HCT116 (cell line): ENCODE measurements at regions not wholly inside any gene's neighbourhood (a gene's known extent, or its start where the extent isn't known, plus 50 kb on each side); places are given as distances from the start of the nearest gene placed in this dataset.

Experiments used
- ATAC-seq: fragments of 200-7000 bp; cut with Tn5 transposase; 2 replicates; pipeline ENCODE4 v1.9.1; 2020; ENCODE audit warnings: mild to moderate bottlenecking, moderate library complexity
- BruUV-seq: library from RNA; stranded (reverse); fragments of 400-500 nt; replicated peaks from 2 replicates; lab custom pipeline; 2021; lab: Mats Ljungman, UMichigan
- CTCF ChIA-PET: fragments of 300-600 bp; sonication (Branson Sonifier 250); formaldehyde crosslinking; loops from one replicate; lab custom pipeline; 2021; ENCODE audit warnings: antibody characterized with exemption; lab: Charles Lee
- POLR2A ChIA-PET: fragments of 300-600, 350-600 bp; sonication (Branson Sonifier 250); formaldehyde crosslinking; loops from one replicate; lab custom pipeline; 2021; ENCODE audit warnings: antibody characterized with exemption; lab: Charles Lee
- RAD21 ChIA-PET, 2 experiments: fragments of 300-600 bp; sonication (Branson Sonifier 250); formaldehyde crosslinking; loops; one replicate each; lab custom pipeline; 2023; ENCODE audit warnings: low total read pairs in 2 of 2; ENCODE audit not compliant: uncharacterized antibody in 2 of 2, unreplicated experiment in 2 of 2, low non-redundant PET in 1 of 2; lab: Charles Lee
- DNase-seq: peaks from one replicate; pipeline ENCODE4 v3.0.0-alpha.2; 2010; ENCODE audit warnings: low read depth, low spot score
- H2AFZ ChIP-seq: fragments of 200-600 bp; shearing (Covaris generic), sonication (generic); 2 replicates; pipeline ENCODE4 v1.6.1; 2017; ENCODE audit warnings: low read depth, mixed run types, mixed read lengths, antibody characterized with exemption, low read length; ENCODE audit not compliant: poor library complexity, severe bottlenecking
- H3K27ac ChIP-seq: 2 replicates; pipeline ENCODE4 v1.5.1; 2012; ENCODE audit warnings: low read depth, low read length
- H3K27me3 ChIP-seq: fragments of 200-600 bp; sonication (generic); 2 replicates; pipeline ENCODE4 v1.6.1; 2016; ENCODE audit warnings: mixed run types, low read length, mixed read lengths; ENCODE audit not compliant: insufficient read depth
- H3K36me3 ChIP-seq, 2 experiments: fragments of 200-500 bp in 1 of 2; fragments of 200-600 bp in 1 of 2; sonication (Bioruptor generic) in 1 of 2; sonication (generic) in 1 of 2; 2 replicates each; pipeline versions ENCODE4 v1.5.1 to v1.6.1; 2014 to 2016; ENCODE audit warnings: low read length in 2 of 2, inconsistent platforms in 1 of 2, mixed read lengths in 1 of 2, mixed run types in 1 of 2; ENCODE audit not compliant: insufficient read depth in 2 of 2, control insufficient read depth in 1 of 2
- H3K4me1 ChIP-seq, 2 experiments: fragments of 200-600 bp in 1 of 2; sonication (generic) in 1 of 2; 2 replicates each; pipeline versions ENCODE4 v1.5.1 to v1.6.1; 2012 to 2017; ENCODE audit warnings: low read length in 2 of 2, inconsistent platforms in 1 of 2, mild to moderate bottlenecking in 1 of 2, mixed read lengths in 1 of 2, mixed run types in 1 of 2, moderate library complexity in 1 of 2; ENCODE audit not compliant: insufficient read depth in 2 of 2, control insufficient read depth in 1 of 2
- H3K4me2 ChIP-seq: fragments of 200-600 bp; sonication (generic); 2 replicates; pipeline ENCODE4 v1.6.1; 2017; ENCODE audit warnings: mixed run types, low read length, mixed read lengths
- H3K4me3 ChIP-seq, 2 experiments: fragments of 200-600 bp in 1 of 2; sonication (generic) in 1 of 2; replicated peaks in 1 of 2; 2 replicates each; pipeline ENCODE4 v1.5.1; 2011 to 2016; ENCODE audit warnings: low read length in 2 of 2, control low read depth in 1 of 2, low read depth in 1 of 2, mild to moderate bottlenecking in 1 of 2, mixed read lengths in 1 of 2, mixed run types in 1 of 2
- H3K79me2 ChIP-seq: fragments of 200-600 bp; sonication (generic); 2 replicates; pipeline ENCODE4 v1.6.1; 2017; ENCODE audit warnings: mild to moderate bottlenecking, mixed run types, low read length, moderate library complexity, mixed read lengths; ENCODE audit not compliant: insufficient read depth
- H3K9ac ChIP-seq: fragments of 200-600 bp; sonication (generic); 2 replicates; pipeline ENCODE4 v1.6.1; 2016; ENCODE audit warnings: low read length, mixed read lengths
- H3K9me2 ChIP-seq: fragments of 200-600 bp; sonication (generic), shearing (Covaris generic); 2 replicates; pipeline ENCODE4 v1.6.1; 2017; ENCODE audit warnings: mixed run types, mild to moderate bottlenecking, moderate library complexity; ENCODE audit not compliant: insufficient read depth
- H3K9me3 ChIP-seq, 2 experiments: fragments of 200-500 bp in 1 of 2; fragments of 200-600 bp in 1 of 2; sonication (Bioruptor generic) in 1 of 2; sonication (generic) in 1 of 2; 2 replicates each; pipeline ENCODE4 v1.6.1; 2014 to 2017; ENCODE audit warnings: low read length in 2 of 2, mixed read lengths in 2 of 2, inconsistent platforms in 1 of 2, low read depth in 1 of 2, mild to moderate bottlenecking in 1 of 2, mixed run types in 1 of 2, moderate library complexity in 1 of 2; ENCODE audit not compliant: control insufficient read depth in 1 of 2, insufficient read depth in 1 of 2
- H4K20me1 ChIP-seq: fragments of 200-600 bp; sonication (generic), shearing (Covaris generic); 2 replicates; pipeline ENCODE4 v1.6.1; 2017; ENCODE audit warnings: mixed run types, mild to moderate bottlenecking, moderate library complexity; ENCODE audit not compliant: insufficient read depth
- CEBPB ChIP-seq: IDR thresholded peaks from 2 replicates; pipeline ENCODE4 v1.6.1; 2012; ENCODE audit warnings: low read depth
- EZH2 ChIP-seq: fragments of 200-600 bp; sonication (generic); IDR thresholded peaks from 2 replicates; pipeline ENCODE4 v1.6.1; 2017; ENCODE audit warnings: antibody characterized with exemption, mixed run types
- EZH2phosphoT487 ChIP-seq: fragments of 200-600 bp; IDR thresholded peaks from 2 replicates; pipeline ENCODE4 v1.6.1; 2018; ENCODE audit warnings: antibody characterized with exemption, borderline replicate concordance
- FOSL1 ChIP-seq: IDR thresholded peaks from 2 replicates; pipeline ENCODE4 v1.6.1; 2012; ENCODE audit warnings: low read depth
- POLR2A ChIP-seq: IDR thresholded peaks from 2 replicates; pipeline ENCODE4 v1.7.0; 2011; ENCODE audit warnings: borderline replicate concordance; ENCODE audit not compliant: insufficient read depth, insufficient read length; ENCODE audit errors: extremely low read depth
- RAD21 ChIP-seq: IDR thresholded peaks from 2 replicates; pipeline ENCODE4 v1.6.1; 2012; ENCODE audit warnings: low read depth, mild to moderate bottlenecking
- SP1 ChIP-seq: IDR thresholded peaks from 2 replicates; pipeline ENCODE4 v1.6.1; 2012; ENCODE audit warnings: low read depth
- TCF7L2 ChIP-seq: IDR thresholded peaks from 2 replicates; pipeline ENCODE4 v1.7.0; 2011; ENCODE audit warnings: borderline replicate concordance, inconsistent platforms; ENCODE audit not compliant: insufficient read depth, insufficient read length; ENCODE audit errors: extremely low read depth
- ZNF274 ChIP-seq: fragments of 200-500 bp; sonication (Bioruptor generic); IDR thresholded peaks from 2 replicates; pipeline ENCODE4 v1.6.1; 2014; ENCODE audit warnings: mild to moderate bottlenecking, low read depth, low read length, inconsistent platforms
- intact Hi-C: fragments of 100-400 bp; cut with micrococcal nuclease; formaldehyde crosslinking; loops from 2 replicates; pipeline ENCODE4 v1.10.0; 2022
- TF ChIP-seq, protein P1 (sequence below): IDR thresholded peaks from 2 replicates; pipeline ENCODE4 v1.6.1; 2012
- TF ChIP-seq, protein P2 (sequence below): IDR thresholded peaks from 2 replicates; pipeline ENCODE4 v1.6.1; 2011; ENCODE audit warnings: mild to moderate bottlenecking, low read length, moderate library complexity; ENCODE audit not compliant: insufficient replicate concordance; ENCODE audit errors: extremely low read depth
- TF ChIP-seq, protein P3 (sequence below): IDR thresholded peaks from 2 replicates; pipeline ENCODE4 v1.6.1; 2012; ENCODE audit warnings: low read depth

DNA sequence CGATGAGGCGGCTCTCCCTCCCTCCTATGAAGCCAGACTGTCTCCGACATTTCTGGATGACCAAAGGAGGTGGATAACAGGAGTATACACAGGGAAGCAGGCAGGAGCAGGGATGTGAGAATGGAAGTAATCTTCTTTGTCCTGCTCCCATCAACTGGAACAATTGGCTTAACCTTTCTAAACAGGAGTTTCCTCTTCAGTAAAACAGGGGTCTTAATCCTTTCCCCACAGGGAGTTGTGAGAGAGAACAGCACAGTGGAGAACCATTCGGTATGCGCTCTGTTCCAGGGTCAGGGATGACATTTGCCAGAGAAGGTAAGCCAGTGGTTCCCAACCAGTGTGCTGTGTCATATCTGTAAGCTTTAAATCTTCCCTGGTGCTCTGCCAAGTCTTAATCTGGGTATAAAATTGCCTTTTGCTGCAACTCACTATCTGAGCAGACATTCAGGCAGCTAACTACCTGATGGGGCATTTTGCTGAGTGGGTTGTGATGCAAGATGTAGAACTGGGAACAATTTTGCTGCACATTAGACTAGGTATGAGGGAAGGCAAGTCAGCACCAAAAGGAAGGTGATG is 294.8 kb upstream of the KIF2A start:
- H3K27ac ChIP-seq, result no peak overlapping the region
- RAD21 ChIA-PET, result no interaction called here
- intact Hi-C loops, result no loop called here
- no peaks in the 10 kb centered on the region for H3K9me3 ChIP-seq
- H3K36me3 ChIP-seq, result no peaks in the 10 kb centered on the region
- H3K27me3 ChIP-seq, result peaks cover 82% of the 10 kb centered on the region
- no peaks in the 10 kb centered on the region for H3K4me1 ChIP-seq
- CTCF ChIA-PET, result no interaction called here
- no peak overlapping the region for H3K4me3 ChIP-seq
- POLR2A ChIA-PET, result no interaction called here
- H3K79me2 ChIP-seq, result no peaks in the 10 kb centered on the region
- no peak overlapping the region for H3K9ac ChIP-seq
- no peak for ATAC-seq
- H3K9me2 ChIP-seq, result no peaks in the 10 kb centered on the region
- TF ChIP-seq, protein P1, sequence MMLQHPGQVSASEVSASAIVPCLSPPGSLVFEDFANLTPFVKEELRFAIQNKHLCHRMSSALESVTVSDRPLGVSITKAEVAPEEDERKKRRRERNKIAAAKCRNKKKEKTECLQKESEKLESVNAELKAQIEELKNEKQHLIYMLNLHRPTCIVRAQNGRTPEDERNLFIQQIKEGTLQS, result no peak
- no peak for TF ChIP-seq POLR2A
- no peak for TF ChIP-seq TCF7L2
- TF ChIP-seq RAD21, result no peak
- no peak for TF ChIP-seq ZNF274
- TF ChIP-seq, all 23 proteins: peak for 0
- H4K20me1 ChIP-seq, result no peaks in the 10 kb centered on the region
- no peak overlapping the region for H2AFZ ChIP-seq
- no peak for DNase-seq
- BruUV-seq, result no TSS peak
- H3K4me2 ChIP-seq, result no peak overlapping the region

DNA sequence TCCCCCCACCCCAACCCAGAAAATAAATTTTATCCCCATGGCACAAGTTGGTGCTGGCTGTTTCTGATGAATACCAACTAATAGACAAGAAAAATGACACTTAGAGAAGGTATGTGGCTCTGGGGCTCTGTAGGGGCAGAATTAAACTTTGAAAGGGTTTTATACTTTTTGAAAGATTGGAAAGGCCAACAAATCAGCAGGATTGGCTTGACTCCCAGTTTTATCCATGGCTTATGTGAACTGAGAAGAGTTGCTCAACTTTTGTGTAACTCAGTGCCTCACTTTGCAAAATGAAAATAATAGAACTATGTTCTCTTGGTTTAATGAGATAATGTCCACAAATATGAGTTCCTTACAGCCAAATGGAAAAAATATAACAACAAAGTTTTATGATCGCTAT is 288.9 kb upstream of the KIF2A start:
- no peak overlapping the region for H2AFZ ChIP-seq
- H4K20me1 ChIP-seq, result no peaks in the 10 kb centered on the region
- ChIA-PET CTCF (no interaction called here), POLR2A (no interaction called here), RAD21 (no interaction called here)
- H3K9me3 ChIP-seq, result no peaks in the 10 kb centered on the region
- intact Hi-C loops, result no loop called here
- TF ChIP-seq SP1 (no peak), CEBPB (no peak), FOSL1 (no peak), EZH2 (no peak), TCF7L2 (no peak), RAD21 (no peak), EZH2phosphoT487 (no peak)
- TF ChIP-seq, protein P2, sequence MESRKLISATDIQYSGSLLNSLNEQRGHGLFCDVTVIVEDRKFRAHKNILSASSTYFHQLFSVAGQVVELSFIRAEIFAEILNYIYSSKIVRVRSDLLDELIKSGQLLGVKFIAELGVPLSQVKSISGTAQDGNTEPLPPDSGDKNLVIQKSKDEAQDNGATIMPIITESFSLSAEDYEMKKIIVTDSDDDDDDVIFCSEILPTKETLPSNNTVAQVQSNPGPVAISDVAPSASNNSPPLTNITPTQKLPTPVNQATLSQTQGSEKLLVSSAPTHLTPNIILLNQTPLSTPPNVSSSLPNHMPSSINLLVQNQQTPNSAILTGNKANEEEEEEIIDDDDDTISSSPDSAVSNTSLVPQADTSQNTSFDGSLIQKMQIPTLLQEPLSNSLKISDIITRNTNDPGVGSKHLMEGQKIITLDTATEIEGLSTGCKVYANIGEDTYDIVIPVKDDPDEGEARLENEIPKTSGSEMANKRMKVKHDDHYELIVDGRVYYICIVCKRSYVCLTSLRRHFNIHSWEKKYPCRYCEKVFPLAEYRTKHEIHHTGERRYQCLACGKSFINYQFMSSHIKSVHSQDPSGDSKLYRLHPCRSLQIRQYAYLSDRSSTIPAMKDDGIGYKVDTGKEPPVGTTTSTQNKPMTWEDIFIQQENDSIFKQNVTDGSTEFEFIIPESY, result no peak
- TF ChIP-seq, protein P1, result no peak
- TF ChIP-seq, protein P3, sequence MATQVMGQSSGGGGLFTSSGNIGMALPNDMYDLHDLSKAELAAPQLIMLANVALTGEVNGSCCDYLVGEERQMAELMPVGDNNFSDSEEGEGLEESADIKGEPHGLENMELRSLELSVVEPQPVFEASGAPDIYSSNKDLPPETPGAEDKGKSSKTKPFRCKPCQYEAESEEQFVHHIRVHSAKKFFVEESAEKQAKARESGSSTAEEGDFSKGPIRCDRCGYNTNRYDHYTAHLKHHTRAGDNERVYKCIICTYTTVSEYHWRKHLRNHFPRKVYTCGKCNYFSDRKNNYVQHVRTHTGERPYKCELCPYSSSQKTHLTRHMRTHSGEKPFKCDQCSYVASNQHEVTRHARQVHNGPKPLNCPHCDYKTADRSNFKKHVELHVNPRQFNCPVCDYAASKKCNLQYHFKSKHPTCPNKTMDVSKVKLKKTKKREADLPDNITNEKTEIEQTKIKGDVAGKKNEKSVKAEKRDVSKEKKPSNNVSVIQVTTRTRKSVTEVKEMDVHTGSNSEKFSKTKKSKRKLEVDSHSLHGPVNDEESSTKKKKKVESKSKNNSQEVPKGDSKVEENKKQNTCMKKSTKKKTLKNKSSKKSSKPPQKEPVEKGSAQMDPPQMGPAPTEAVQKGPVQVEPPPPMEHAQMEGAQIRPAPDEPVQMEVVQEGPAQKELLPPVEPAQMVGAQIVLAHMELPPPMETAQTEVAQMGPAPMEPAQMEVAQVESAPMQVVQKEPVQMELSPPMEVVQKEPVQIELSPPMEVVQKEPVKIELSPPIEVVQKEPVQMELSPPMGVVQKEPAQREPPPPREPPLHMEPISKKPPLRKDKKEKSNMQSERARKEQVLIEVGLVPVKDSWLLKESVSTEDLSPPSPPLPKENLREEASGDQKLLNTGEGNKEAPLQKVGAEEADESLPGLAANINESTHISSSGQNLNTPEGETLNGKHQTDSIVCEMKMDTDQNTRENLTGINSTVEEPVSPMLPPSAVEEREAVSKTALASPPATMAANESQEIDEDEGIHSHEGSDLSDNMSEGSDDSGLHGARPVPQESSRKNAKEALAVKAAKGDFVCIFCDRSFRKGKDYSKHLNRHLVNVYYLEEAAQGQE, result no peak
- H3K4me1 ChIP-seq, result no peaks in the 10 kb centered on the region
- H3K36me3 ChIP-seq, result no peaks in the 10 kb centered on the region
- no peak overlapping the region for H3K27ac ChIP-seq
- no peak overlapping the region for H3K4me3 ChIP-seq
- BruUV-seq, result no TSS peak
- no peaks in the 10 kb centered on the region for H3K9me2 ChIP-seq
- ATAC-seq (no peak), DNase-seq (no peak)
- H3K9ac ChIP-seq, result no peak overlapping the region
- no peak overlapping the region for H3K4me2 ChIP-seq
- H3K27me3 ChIP-seq, result peaks cover 57% of the 10 kb centered on the region
- H3K79me2 ChIP-seq, result no peaks in the 10 kb centered on the region
